ENCODE measurements at regions not wholly inside any gene's neighbourhood (a gene's known extent, or its start where the extent isn't known, plus 50 kb on each side); places are given as distances from the start of the nearest gene placed in this dataset.

- TF ChIP-seq, protein P1, sequence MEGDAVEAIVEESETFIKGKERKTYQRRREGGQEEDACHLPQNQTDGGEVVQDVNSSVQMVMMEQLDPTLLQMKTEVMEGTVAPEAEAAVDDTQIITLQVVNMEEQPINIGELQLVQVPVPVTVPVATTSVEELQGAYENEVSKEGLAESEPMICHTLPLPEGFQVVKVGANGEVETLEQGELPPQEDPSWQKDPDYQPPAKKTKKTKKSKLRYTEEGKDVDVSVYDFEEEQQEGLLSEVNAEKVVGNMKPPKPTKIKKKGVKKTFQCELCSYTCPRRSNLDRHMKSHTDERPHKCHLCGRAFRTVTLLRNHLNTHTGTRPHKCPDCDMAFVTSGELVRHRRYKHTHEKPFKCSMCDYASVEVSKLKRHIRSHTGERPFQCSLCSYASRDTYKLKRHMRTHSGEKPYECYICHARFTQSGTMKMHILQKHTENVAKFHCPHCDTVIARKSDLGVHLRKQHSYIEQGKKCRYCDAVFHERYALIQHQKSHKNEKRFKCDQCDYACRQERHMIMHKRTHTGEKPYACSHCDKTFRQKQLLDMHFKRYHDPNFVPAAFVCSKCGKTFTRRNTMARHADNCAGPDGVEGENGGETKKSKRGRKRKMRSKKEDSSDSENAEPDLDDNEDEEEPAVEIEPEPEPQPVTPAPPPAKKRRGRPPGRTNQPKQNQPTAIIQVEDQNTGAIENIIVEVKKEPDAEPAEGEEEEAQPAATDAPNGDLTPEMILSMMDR (conservative IDR thresholded peaks at IDR 0.05; ENCODE audit: low read length), result no peak
- TF ChIP-seq EZH2phosphoT487 (IDR thresholded peaks at IDR 0.05; ENCODE audit: borderline replicate concordance), result no peak
Measured at GRCh38 chr5:3357291-3357690, 238.3 kb upstream of the IRX1 start.

Data from Loucy (cell line).